GM21786 (cell line): ENCODE measurements at regions not wholly inside any gene's neighbourhood (a gene's known extent, or its start where the extent isn't known, plus 50 kb on each side); places are given as distances from the start of the nearest gene placed in this dataset.

Experiments used
- ATAC-seq: cut with Tn5 transposase; IDR thresholded peaks from one replicate; pipeline ENCODE4 v1.9.1; 2021; ENCODE audit not compliant: unreplicated experiment

GRCh38 chr17:5784791-5785190, 200.5 kb upstream of the NLRP1 start:
- no peak for ATAC-seq

GRCh38 chr17:5785338-5785737, 201.0 kb upstream of the NLRP1 start:
- ATAC-seq, result no peak

GRCh38 chr17:5785867-5786509, 201.7 kb upstream of the NLRP1 start:
- peak; percentile 62 for ATAC-seq

GRCh38 chr17:5786510-5786875, 202.2 kb upstream of the NLRP1 start:
- ATAC-seq, result no peak

GRCh38 chr17:5788266-5788900, 204.1 kb upstream of the NLRP1 start:
- ATAC-seq, result no peak

DNA sequence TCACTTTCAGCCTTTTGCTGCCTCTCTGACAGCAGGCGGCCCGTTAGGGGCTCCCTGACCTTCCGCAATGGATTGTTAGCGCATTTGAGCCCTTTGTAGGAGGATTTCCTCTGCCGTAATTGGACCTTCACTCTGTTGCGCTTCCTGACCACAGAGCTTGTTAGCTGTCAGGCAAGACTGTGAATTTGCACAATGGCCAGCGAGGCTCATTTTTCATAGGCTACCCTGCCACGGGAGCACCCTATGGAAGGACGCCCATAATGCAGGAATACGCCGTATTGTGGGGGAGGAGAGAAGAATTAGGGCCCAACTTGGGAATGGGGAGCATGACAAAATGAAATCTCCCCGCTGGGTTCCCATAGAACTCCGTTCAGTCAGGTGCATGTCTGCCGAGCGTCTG, 205.2 kb upstream of the NLRP1 start:
- ATAC-seq, result no peak

- no peak for ATAC-seq
These were observed 208.8 kb upstream of the NLRP1 start for GRCh38 chr17:5793157-5793556.

DNA sequence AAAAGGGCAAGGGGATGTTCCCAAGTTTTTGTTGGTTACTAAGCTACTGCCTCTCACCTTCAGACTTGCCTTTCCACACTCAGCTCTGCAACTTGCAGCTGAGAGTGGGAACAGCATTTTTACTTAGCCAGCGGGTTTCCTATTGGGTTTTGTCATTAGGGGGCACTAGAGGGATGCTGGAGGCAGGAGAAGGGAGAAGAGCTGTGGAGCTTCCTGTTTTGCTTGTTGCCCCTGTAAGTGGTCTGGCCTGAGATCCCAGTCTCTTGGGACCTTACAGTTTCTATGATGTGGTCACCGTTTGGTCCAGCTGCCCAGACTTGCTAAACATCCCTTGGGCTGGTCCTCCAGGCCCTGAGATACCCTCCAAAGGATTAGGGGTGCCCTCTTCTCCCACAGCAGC, 209.6 kb upstream of the NLRP1 start:
- ATAC-seq, result no peak

- ATAC-seq, result no peak
These were observed 210.1 kb upstream of the NLRP1 start for GRCh38 chr17:5794385-5794784.

GRCh38 chr17:5794881-5795506, 210.7 kb upstream of the NLRP1 start:
- ATAC-seq, result no peak

- no peak for ATAC-seq
These were observed 213.2 kb upstream of the NLRP1 start for GRCh38 chr17:5797447-5798050.

GRCh38 chr17:5798094-5798493, 213.8 kb upstream of the NLRP1 start:
- ATAC-seq, result no peak

GRCh38 chr17:5800131-5800530, 215.8 kb upstream of the NLRP1 start:
- no peak for ATAC-seq

DNA sequence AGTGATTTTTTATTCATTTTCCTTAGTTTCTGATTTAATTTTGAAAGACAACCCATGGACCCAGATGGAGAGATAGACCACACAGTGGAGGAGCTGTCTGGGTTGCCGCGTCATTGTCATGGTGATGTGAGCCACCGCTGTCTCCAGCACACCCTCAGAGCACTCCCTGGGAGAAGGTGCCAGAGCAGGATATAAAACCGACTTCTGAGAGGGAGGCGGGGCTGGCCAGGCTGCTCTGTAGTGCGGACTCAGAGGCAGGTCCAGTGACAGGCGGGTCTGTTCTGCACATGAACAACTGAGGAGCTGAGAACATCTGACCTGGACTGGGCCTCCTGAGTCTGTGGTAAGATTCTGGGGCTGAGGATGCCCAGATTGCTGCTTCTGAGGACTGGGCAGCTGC, 216.3 kb upstream of the NLRP1 start:
- ATAC-seq, result no peak

DNA sequence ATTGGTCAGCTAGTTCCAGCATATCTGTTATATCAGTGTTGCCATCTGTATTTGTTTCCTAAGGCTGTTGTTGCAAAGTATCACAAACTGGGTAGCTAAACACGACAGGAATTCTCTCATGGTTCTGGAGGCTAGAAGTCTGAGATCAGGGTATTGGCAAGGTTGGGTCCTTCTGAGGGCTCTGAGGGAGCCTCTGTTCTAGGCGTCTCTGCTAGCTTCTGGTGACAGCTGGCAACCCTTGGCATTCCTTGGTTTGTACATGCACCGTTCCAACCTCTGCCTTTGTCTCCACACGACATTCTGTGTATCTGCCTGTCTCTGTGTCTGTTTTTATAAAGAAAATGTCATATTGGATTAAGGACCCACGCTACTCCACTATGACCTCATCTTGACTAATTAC, 219.9 kb upstream of the NLRP1 start:
- no peak for ATAC-seq

DNA sequence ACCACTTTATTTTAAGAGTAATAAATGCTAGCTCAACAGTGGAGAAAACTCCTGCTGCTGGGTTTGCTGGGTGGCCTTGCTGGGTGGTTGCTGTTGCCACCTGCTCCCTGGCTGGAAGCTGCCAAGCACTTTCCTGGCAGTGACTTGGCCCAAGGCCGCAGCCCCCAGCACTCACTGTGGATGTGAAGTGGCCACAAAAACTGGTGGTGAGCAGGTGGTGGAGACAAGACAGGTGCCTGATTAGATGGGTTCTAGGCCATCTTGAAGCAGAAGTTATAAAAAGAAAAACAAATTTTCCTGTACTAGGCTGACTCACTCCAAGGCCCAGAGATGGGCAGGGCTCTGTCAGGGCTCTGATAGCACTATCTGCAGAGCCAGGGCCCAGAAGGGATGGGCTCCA, 224.7 kb upstream of the NLRP1 start:
- no peak for ATAC-seq

GRCh38 chr17:5809580-5810188, 225.4 kb upstream of the NLRP1 start:
- ATAC-seq, result no peak

DNA sequence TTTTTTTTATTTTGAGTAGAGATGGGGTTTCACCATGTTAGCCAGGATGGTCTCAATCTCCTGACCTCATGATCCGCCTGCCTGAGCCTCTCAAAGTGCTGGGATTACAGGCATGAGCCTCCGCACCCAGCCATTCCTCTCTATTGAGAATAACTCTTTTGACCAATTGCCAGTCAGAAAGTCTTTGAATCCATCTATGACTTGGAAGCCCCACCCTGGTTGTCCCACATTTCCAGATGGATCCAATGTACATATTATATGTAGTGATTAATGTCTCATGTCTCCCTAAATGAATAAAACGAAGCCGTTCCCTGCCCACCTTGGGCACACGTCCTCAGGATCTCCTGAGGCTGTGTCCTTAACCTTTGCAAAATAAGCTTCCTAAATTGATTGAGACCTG, 228.3 kb upstream of the NLRP1 start:
- ATAC-seq, result no peak

- no peak for ATAC-seq
These were observed 229.0 kb upstream of the NLRP1 start for GRCh38 chr17:5813357-5813756.

DNA sequence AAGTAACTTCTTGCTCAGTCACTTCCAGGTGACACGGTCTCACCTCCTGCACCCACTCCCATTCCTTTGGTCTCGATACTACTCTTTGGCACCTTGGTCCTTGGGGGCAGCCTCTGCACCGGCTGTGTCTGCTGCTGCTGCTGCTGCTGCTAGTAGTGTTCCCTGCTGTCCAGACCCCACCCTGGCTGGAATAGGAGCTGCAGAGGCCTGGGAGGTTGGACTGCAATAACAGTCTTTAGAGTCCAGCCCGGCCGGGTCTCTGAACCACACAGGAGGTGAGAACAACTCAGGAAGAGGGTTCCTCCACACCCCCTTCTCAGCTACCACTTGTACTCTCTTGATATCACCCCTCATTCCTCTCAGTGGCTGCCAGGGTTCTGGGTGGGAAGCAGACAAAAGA, 231.1 kb upstream of the NLRP1 start:
- no peak for ATAC-seq

- no peak for ATAC-seq
These were observed 232.3 kb upstream of the NLRP1 start for GRCh38 chr17:5816491-5817070.
